ENCODE measurements at regions not wholly inside any gene's neighbourhood (a gene's known extent, or its start where the extent isn't known, plus 50 kb on each side); places are given as distances from the start of the nearest gene placed in this dataset.

DNA sequence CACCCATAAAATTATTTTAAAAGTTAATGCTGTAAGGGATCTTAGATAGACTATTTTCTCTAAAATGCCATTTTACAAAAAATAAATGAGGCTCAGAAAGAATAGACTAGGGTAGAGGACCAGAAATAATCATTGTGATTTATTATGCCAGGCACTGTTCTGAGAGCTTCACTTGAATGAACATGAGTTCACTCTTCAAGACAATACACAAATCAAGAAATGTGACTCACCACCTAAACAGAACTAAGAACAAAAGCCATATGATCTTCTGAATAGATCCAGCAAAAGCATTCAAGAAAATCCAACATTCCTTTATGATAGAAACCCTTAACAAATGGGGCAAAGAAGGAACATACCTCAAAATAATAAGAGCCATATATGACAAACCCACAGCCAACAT lies 582.0 kb downstream of the PKHD1 start:
- H3K9ac ChIP-seq (ENCODE audit: insufficient read length): no peak overlapping the region
- TF ChIP-seq POLR2AphosphoS5 (IDR thresholded peaks at IDR 0.05; ENCODE audit: borderline replicate concordance, low read depth, low read length): no peak
- no peak for TF ChIP-seq FOXP2 (optimal IDR thresholded peaks at IDR 0.05; ENCODE audit: control extremely low read depth, extremely low read length, insufficient read depth)
- no peak for TF ChIP-seq EZH2 (IDR thresholded peaks at IDR 0.05)
- H3K4me3 ChIP-seq: no peak overlapping the region
- peaks cover 12% of the 10 kb centered on the region; the same call in 1 of the 2 replicates for H3K9me3 ChIP-seq (ENCODE audit: low read depth, low read length)
- H3K27ac ChIP-seq: no peak overlapping the region
- no peak for DNase-seq (ENCODE audit: low read depth, low spot score)
- no peaks in the 10 kb centered on the region for H3K36me3 ChIP-seq (ENCODE audit: insufficient read depth, low read length)

DNA sequence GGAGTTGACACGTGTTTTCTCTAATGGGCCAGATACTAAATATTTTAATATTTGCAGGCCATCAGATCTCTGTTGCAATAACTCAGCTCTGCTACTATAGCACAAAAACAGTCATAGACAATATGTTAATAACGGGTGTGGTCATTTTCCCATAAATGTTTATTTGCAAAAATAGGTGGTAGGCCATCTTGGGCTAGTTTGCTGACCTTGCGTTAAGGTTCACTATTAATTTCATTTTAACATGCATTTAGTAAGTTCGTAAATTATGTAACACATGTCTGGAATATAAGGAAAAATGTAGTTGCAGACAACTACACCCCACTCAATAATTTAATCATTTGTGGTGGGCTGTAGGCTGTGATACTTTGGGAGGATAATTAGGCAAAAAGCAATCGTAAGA lies 577.8 kb downstream of the PKHD1 start:
- no peak overlapping the region for H3K4me3 ChIP-seq
- no peaks in the 10 kb centered on the region for H3K36me3 ChIP-seq (ENCODE audit: insufficient read depth, low read length)
- no peak overlapping the region for H3K9ac ChIP-seq (ENCODE audit: insufficient read length)
- no peak for DNase-seq (ENCODE audit: low read depth, low spot score)
- no peak for TF ChIP-seq EZH2 (IDR thresholded peaks at IDR 0.05)
- TF ChIP-seq FOXP2 (optimal IDR thresholded peaks at IDR 0.05; ENCODE audit: control extremely low read depth, extremely low read length, insufficient read depth): no peak
- no peak for TF ChIP-seq POLR2AphosphoS5 (IDR thresholded peaks at IDR 0.05; ENCODE audit: borderline replicate concordance, low read depth, low read length)
- peaks cover 12% of the 10 kb centered on the region; the same call in 1 of the 2 replicates for H3K9me3 ChIP-seq (ENCODE audit: low read depth, low read length)
- H3K27ac ChIP-seq: no peak overlapping the region

DNA sequence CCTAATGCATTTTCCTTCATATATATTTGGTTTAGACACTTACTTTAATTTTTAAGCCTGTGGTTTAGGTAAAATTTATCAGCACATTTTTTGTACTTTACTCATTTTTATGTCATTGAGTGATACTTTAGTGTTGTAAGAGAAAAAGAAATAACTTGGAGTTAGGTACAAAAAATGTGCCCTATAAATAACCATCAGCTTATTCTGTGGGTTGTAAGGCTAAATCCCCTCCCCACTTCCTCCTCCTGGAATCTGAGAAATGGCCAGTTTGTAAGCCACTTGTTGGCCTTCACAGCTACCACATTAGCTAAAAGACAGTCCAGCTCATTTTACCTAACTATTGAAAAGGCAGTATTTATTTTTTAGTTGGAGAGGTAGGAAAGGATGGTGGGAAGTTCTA lies 576.3 kb downstream of the PKHD1 start:
- no peak for DNase-seq (ENCODE audit: low read depth, low spot score)
- Histone ChIP-seq H3K27ac (no peak overlapping the region), H3K9ac (ENCODE audit: insufficient read length) (no peak overlapping the region), H3K9me3 (ENCODE audit: low read depth, low read length) (peaks cover 3% of the 10 kb centered on the region; the same call in 1 of the 2 replicates), H3K4me3 (no peak overlapping the region), H3K36me3 (ENCODE audit: insufficient read depth, low read length) (no peaks in the 10 kb centered on the region)
- no peak for TF ChIP-seq POLR2AphosphoS5 (IDR thresholded peaks at IDR 0.05; ENCODE audit: borderline replicate concordance, low read depth, low read length)
- TF ChIP-seq FOXP2 (optimal IDR thresholded peaks at IDR 0.05; ENCODE audit: control extremely low read depth, extremely low read length, insufficient read depth): no peak
- no peak for TF ChIP-seq EZH2 (IDR thresholded peaks at IDR 0.05)

DNA sequence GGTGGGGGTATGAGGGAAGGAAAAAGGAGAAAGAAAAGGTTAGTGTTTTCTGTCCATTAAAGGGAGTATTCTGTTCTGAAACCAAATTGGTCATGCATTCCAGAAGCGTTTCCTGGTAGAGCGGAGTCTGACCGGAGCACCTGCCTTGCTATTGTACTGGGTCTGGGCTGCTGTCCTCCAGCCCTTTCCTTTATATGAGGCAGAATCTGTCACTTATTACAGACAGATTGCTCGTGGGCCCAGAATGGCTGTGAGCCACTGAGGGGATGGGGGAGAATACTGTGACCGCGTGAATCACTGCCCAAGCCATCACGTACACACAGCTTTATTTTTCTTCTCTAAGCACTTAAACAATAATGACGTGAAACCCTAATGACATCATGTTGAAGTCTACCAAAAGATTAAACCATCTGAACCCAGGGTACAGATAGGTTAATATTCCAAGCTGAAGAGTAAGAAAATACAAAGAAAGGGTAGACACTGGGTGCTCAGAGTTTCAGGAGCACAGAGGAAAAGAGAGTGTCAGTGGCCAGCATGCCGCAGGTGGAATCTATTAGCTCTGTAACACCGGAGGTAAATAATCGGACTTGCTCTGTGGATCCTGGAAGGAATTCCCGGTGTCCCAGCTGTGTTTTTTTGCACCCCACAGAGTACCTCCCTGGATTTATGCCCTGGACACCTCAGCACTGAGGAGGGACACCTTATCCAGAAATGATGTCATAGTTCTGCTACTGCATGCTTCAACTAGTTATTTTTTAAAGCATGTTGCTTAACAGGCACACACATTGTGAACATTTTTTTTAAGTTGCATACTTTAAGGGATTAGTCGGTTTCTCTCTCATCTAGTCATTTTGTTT lies 573.3 kb downstream of the PKHD1 start:
- H3K27ac ChIP-seq: peak overlapping the region; percentile 77
- TF ChIP-seq EZH2 (IDR thresholded peaks at IDR 0.05) (no peak), POLR2AphosphoS5 (IDR thresholded peaks at IDR 0.05; ENCODE audit: borderline replicate concordance, low read depth, low read length) (no peak), FOXP2 (optimal IDR thresholded peaks at IDR 0.05; ENCODE audit: control extremely low read depth, extremely low read length, insufficient read depth) (no peak)
- no peaks in the 10 kb centered on the region for H3K36me3 ChIP-seq (ENCODE audit: insufficient read depth, low read length)
- H3K4me3 ChIP-seq: 0 out of 2 replicates have a peak overlapping the region, but pooled peaks have one; percentile 11
- DNase-seq (ENCODE audit: low read depth, low spot score): no peak
- peaks cover 3% of the 10 kb centered on the region; the same call in 1 of the 2 replicates for H3K9me3 ChIP-seq (ENCODE audit: low read depth, low read length)
- peak overlapping the region; percentile 42 for H3K9ac ChIP-seq (ENCODE audit: insufficient read length)

DNA sequence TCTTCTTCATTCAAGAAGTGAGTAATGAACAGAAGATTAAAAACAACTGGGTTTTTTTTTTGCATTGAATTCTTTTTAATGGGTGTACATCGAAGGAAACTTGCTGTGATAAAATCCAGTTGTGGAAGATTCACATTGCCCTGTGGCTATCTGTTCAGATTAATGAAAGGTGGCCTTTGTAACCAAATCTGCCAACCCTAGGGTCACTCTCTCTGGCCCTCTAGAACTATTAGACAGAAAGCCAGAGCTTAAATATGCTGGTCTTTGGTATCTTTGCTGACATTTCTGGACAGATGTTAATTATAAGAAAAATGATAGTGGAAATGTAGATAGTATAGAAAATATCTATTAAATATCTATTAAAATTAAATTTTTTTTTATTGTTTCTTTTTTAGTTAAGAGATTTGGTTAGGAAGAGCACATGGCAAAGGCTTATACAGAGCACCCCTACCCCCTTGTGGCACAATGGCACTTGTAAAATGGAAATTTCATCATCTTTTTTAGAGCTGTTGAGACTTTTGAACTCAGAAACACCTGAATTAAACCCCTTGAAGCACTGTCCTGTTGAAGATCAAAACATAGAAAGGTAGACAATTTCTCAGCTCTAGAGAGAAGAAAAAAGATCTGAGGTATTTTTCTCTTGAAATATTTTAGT lies 572.5 kb downstream of the PKHD1 start:
- Histone ChIP-seq H3K4me3 (0 out of 2 replicates have a peak overlapping the region, but pooled peaks have one; percentile 11), H3K36me3 (ENCODE audit: insufficient read depth, low read length) (no peaks in the 10 kb centered on the region), H3K27ac (peak overlapping the region; percentile 77), H3K9me3 (ENCODE audit: low read depth, low read length) (peaks cover 3% of the 10 kb centered on the region; the same call in 1 of the 2 replicates), H3K9ac (ENCODE audit: insufficient read length) (peak overlapping the region; percentile 42)
- TF ChIP-seq POLR2AphosphoS5 (IDR thresholded peaks at IDR 0.05; ENCODE audit: borderline replicate concordance, low read depth, low read length) (no peak), EZH2 (IDR thresholded peaks at IDR 0.05) (no peak), FOXP2 (optimal IDR thresholded peaks at IDR 0.05; ENCODE audit: control extremely low read depth, extremely low read length, insufficient read depth) (no peak)
- no peak for DNase-seq (ENCODE audit: low read depth, low spot score)

DNA sequence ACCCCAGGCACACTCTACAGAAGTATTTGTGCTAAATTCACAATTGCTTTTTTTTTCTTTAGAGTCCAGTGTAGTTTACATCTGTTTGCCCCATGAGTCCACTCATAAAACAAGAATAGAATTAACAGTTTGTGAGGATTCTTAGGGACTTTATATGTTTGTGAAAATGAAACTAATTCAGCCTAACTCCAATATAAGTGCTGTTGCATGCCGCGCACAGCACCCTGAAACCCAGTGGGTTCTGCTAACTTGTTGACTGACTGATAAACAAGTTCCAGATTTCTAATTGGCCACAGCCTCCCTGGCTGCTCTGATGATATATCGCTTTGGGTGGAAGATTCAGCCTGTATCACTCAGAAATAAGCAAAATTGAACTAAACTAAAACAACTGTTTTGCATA lies 561.4 kb downstream of the PKHD1 start:
- Histone ChIP-seq H3K4me3 (no peak overlapping the region), H3K9me3 (ENCODE audit: low read depth, low read length) (no peaks in the 10 kb centered on the region)

DNA sequence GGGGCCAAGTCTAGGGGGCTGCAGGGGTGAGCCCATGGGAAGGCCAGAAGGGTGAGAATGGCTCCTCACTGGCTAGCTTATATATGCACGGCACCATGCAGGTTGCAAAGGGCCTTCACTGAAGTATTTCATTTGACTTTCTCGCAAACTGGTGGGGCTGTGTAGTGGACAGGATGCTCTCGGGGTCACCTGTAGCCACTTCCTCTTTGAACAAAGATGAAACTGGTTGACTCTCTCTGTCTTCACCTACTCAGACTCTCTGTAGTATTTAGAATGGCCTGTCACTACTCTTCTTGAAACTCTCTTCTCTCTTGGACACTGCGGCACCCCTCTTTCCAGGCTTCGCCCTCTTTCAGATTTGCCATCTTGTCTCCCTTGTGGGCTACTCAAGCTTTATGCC lies 560.5 kb downstream of the PKHD1 start:
- H3K27ac ChIP-seq: no peak overlapping the region
- TF ChIP-seq FOXP2 (optimal IDR thresholded peaks at IDR 0.05; ENCODE audit: control extremely low read depth, extremely low read length, insufficient read depth) (no peak), EZH2 (IDR thresholded peaks at IDR 0.05) (no peak), POLR2AphosphoS5 (IDR thresholded peaks at IDR 0.05; ENCODE audit: borderline replicate concordance, low read depth, low read length) (no peak)
- H3K36me3 ChIP-seq (ENCODE audit: insufficient read depth, low read length): no peaks in the 10 kb centered on the region
- no peak for DNase-seq (ENCODE audit: low read depth, low spot score)
- no peaks in the 10 kb centered on the region for H3K9me3 ChIP-seq (ENCODE audit: low read depth, low read length)
- H3K9ac ChIP-seq (ENCODE audit: insufficient read length): no peak overlapping the region
- no peak overlapping the region for H3K4me3 ChIP-seq

More for the DNA sequence above, 561.4 kb downstream of the PKHD1 start:
- Histone ChIP-seq H3K9ac (ENCODE audit: insufficient read length) (no peak overlapping the region), H3K27ac (no peak overlapping the region), H3K36me3 (ENCODE audit: insufficient read depth, low read length) (no peaks in the 10 kb centered on the region)
- no peak for DNase-seq (ENCODE audit: low read depth, low spot score)
- TF ChIP-seq EZH2 (IDR thresholded peaks at IDR 0.05): no peak
- no peak for TF ChIP-seq POLR2AphosphoS5 (IDR thresholded peaks at IDR 0.05; ENCODE audit: borderline replicate concordance, low read depth, low read length)
- no peak for TF ChIP-seq FOXP2 (optimal IDR thresholded peaks at IDR 0.05; ENCODE audit: control extremely low read depth, extremely low read length, insufficient read depth)

DNA sequence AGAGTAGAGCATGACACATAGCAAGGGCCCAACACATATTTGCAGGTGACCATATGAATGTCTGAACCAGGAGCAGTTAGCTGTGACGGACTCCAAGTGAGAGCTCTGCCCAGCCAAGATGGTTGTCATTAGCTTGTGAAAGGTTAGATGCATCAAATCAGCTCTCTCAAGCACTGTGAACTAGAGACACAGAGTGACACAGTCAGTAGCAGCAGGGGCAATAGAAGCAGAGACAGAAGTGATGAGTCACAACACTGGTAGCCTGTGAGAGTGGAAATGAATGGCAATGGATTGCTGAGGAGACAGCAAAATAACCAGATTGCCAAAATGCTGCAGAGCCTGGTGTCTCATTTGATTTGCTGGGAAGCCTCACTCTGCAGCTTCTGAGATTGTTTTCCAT lies 558.9 kb downstream of the PKHD1 start:
- Histone ChIP-seq H3K36me3 (ENCODE audit: insufficient read depth, low read length) (no peaks in the 10 kb centered on the region), H3K9me3 (ENCODE audit: low read depth, low read length) (no peaks in the 10 kb centered on the region), H3K9ac (ENCODE audit: insufficient read length) (no peak overlapping the region), H3K4me3 (no peak overlapping the region), H3K27ac (no peak overlapping the region)
- TF ChIP-seq POLR2AphosphoS5 (IDR thresholded peaks at IDR 0.05; ENCODE audit: borderline replicate concordance, low read depth, low read length): no peak
- TF ChIP-seq FOXP2 (optimal IDR thresholded peaks at IDR 0.05; ENCODE audit: control extremely low read depth, extremely low read length, insufficient read depth): no peak
- TF ChIP-seq EZH2 (IDR thresholded peaks at IDR 0.05): no peak
- DNase-seq (ENCODE audit: low read depth, low spot score): no peak
